Transverse colon (tissue), 4 donors: ENCODE measurements at regions not wholly inside any gene's neighbourhood (a gene's known extent, or its start where the extent isn't known, plus 50 kb on each side); places are given as distances from the start of the nearest gene placed in this dataset.

ENCODE experiments used
- CTCF ChIP-seq, 5 experiments: fragments of 200-600 bp in 3 of 5; fragments of 450-650 bp in 2 of 5; sonication (generic) in 3 of 5; IDR thresholded peaks; 1 replicate in 2 of 5; 2 replicates in 3 of 5; pipeline ENCODE4 v1.5.1; 2016 to 2017; ENCODE audit warnings: antibody characterized with exemption in 5 of 5, inconsistent platforms in 3 of 5, mild to moderate bottlenecking in 2 of 5, moderate library complexity in 1 of 5
- POLR2A ChIP-seq: fragments of 450-650 bp; IDR thresholded peaks from one replicate; pipeline ENCODE4 v1.6.1; 2016; ENCODE audit warnings: antibody characterized with exemption, mild to moderate bottlenecking, moderate library complexity
- POLR2AphosphoS5 ChIP-seq, 3 donors: sonication (generic); formaldehyde crosslinking; IDR thresholded peaks; one replicate each; pipeline ENCODE4 v1.6.1; 2016; ENCODE audit warnings: antibody characterized with exemption in 3 of 3

DNA sequence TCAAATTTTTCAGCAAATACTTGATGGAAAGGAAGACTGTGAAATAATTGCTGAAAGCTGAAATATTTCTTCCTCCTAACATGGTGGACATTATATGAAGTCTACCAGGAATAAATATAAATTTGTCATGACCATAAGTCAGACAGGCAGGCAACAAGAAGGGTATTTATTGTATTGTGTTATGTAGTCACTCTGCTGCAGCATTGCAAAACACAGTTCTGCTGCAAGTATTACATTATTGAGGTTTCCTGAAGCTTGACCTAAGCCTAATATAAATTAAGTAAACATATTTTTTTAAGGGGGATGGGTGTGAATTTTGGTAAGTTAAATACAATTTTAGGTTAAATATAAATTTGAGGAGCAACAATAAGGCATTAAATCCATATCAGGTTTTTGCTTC lies 60.2 kb upstream of the MAOA start:
- TF ChIP-seq POLR2AphosphoS5 (IDR thresholded peaks at IDR 0.05) (no peak), CTCF (IDR thresholded peaks at IDR 0.05) (no peak), POLR2A (no peak)
